Nephron (organoid): ENCODE measurements at regions not wholly inside any gene's neighbourhood (a gene's known extent, or its start where the extent isn't known, plus 50 kb on each side); places are given as distances from the start of the nearest gene placed in this dataset.
"Not testable (repeated sequence)": the region's sequence is repeated elsewhere in the genome, so short reads cannot be mapped to it uniquely, and the experiment has no call there.

Experiments
- H3K27ac Mint-ChIP-seq, 3 experiments: 2 replicates each; pipeline ENCODE4 v1.8.0; 2020; ENCODE audit warnings: mixed read lengths in 3 of 3, mild to moderate bottlenecking in 2 of 3, moderate library complexity in 1 of 3
- H3K27me3 Mint-ChIP-seq: 2 replicates; pipeline ENCODE4 v1.8.0; 2021; ENCODE audit warnings: low read depth, mild to moderate bottlenecking, moderate library complexity, mixed read lengths
- H3K36me3 Mint-ChIP-seq: 2 replicates; pipeline ENCODE4 v1.8.0; 2020; ENCODE audit warnings: low read depth, mixed read lengths
- H3K4me1 Mint-ChIP-seq: 2 replicates; pipeline ENCODE4 v1.8.0; 2020; ENCODE audit warnings: mixed read lengths
- H3K4me3 Mint-ChIP-seq, 3 experiments: 2 replicates each; pipeline ENCODE4 v1.8.0; 2020; ENCODE audit warnings: mild to moderate bottlenecking in 3 of 3, mixed read lengths in 3 of 3, moderate library complexity in 2 of 3
- H3K9me3 Mint-ChIP-seq: 2 replicates; pipeline ENCODE4 v1.8.0; 2020; ENCODE audit warnings: mixed read lengths
- CTCF ChIP-seq, 3 experiments: fragments of 200-600 bp; sonication (generic); IDR thresholded peaks; one replicate each; pipeline ENCODE4 v1.5.0; 2021; ENCODE audit warnings: antibody characterized with exemption in 3 of 3; ENCODE audit not compliant: unreplicated experiment in 3 of 3

- H3K9me3 Mint-ChIP-seq, result no peaks in the 10 kb centered on the region
- H3K36me3 Mint-ChIP-seq, result no peaks in the 10 kb centered on the region
- H3K27me3 Mint-ChIP-seq, result no peaks in the 10 kb centered on the region
- no peaks in the 10 kb centered on the region for H3K4me1 Mint-ChIP-seq
- no peak overlapping the region for H3K27ac Mint-ChIP-seq
- H3K4me3 Mint-ChIP-seq, result no peak overlapping the region
- TF ChIP-seq CTCF (IDR thresholded peaks at IDR 0.05; ENCODE audit: unreplicated experiment in 3 of 3), result no peak
These were observed 158.0 kb downstream of the TENT5A start for GRCh38 chr6:81594501-81594900.

GRCh38 chr6:81590314-81590691, 162.2 kb downstream of the TENT5A start:
- Mint-ChIP-seq H3K36me3 (no peaks in the 10 kb centered on the region), H3K27me3 (no peaks in the 10 kb centered on the region), H3K4me3 (no peak overlapping the region), H3K27ac (no peak overlapping the region), H3K9me3 (no peaks in the 10 kb centered on the region), H3K4me1 (no peaks in the 10 kb centered on the region)
- no peak for TF ChIP-seq CTCF (IDR thresholded peaks at IDR 0.05; ENCODE audit: unreplicated experiment in 3 of 3)

GRCh38 chr6:81589465-81590313, 162.8 kb downstream of the TENT5A start:
- no peak for TF ChIP-seq CTCF (IDR thresholded peaks at IDR 0.05; ENCODE audit: unreplicated experiment in 3 of 3)
- H3K4me3 Mint-ChIP-seq, result no peak overlapping the region
- H3K9me3 Mint-ChIP-seq, result no peaks in the 10 kb centered on the region
- no peak overlapping the region for H3K27ac Mint-ChIP-seq
- H3K27me3 Mint-ChIP-seq, result no peaks in the 10 kb centered on the region
- no peaks in the 10 kb centered on the region for H3K36me3 Mint-ChIP-seq
- no peaks in the 10 kb centered on the region for H3K4me1 Mint-ChIP-seq

- H3K27ac Mint-ChIP-seq, H3K36me3 Mint-ChIP-seq, H3K27me3 Mint-ChIP-seq, H3K4me3 Mint-ChIP-seq, H3K4me1 Mint-ChIP-seq: not testable (repeated sequence)
- peaks cover 11% of the 10 kb centered on the region for H3K9me3 Mint-ChIP-seq
These were observed 166.8 kb downstream of the TENT5A start for GRCh38 chr6:81585686-81586085.

- not testable (repeated sequence) for H3K27me3 Mint-ChIP-seq, H3K27ac Mint-ChIP-seq, H3K36me3 Mint-ChIP-seq, H3K4me3 Mint-ChIP-seq, H3K4me1 Mint-ChIP-seq
- peaks cover 11% of the 10 kb centered on the region for H3K9me3 Mint-ChIP-seq
These were observed 168.3 kb downstream of the TENT5A start for GRCh38 chr6:81584156-81584555.

GRCh38 chr6:81575442-81575841, 177.0 kb downstream of the TENT5A start:
- Mint-ChIP-seq H3K27ac (no peak overlapping the region), H3K4me3 (no peak overlapping the region), H3K4me1 (no peaks in the 10 kb centered on the region), H3K36me3 (no peaks in the 10 kb centered on the region), H3K27me3 (peaks cover 4% of the 10 kb centered on the region), H3K9me3 (no peaks in the 10 kb centered on the region)
- TF ChIP-seq CTCF (IDR thresholded peaks at IDR 0.05; ENCODE audit: unreplicated experiment in 3 of 3), result no peak

GRCh38 chr6:81572020-81572419, 180.5 kb downstream of the TENT5A start:
- no peak for TF ChIP-seq CTCF (IDR thresholded peaks at IDR 0.05; ENCODE audit: unreplicated experiment in 3 of 3)
- H3K27me3 Mint-ChIP-seq, result peaks cover 4% of the 10 kb centered on the region
- H3K36me3 Mint-ChIP-seq, result no peaks in the 10 kb centered on the region
- H3K9me3 Mint-ChIP-seq, result no peaks in the 10 kb centered on the region
- no peaks in the 10 kb centered on the region for H3K4me1 Mint-ChIP-seq
- H3K27ac Mint-ChIP-seq, result no peak overlapping the region
- H3K4me3 Mint-ChIP-seq, result no peak overlapping the region
